ENCODE measurements at regions not wholly inside any gene's neighbourhood (a gene's known extent, or its start where the extent isn't known, plus 50 kb on each side); places are given as distances from the start of the nearest gene placed in this dataset.

- intact Hi-C loops (cut with DNase I; ENCODE audit: low total_unique reads) = no loop called here
- WGBS, 2 donors = 52 to 67% methylated on average over 1 of the region's 1 CpG
- no peak for TF ChIP-seq POLR2A (IDR thresholded peaks at IDR 0.05)
These were observed 187.3 kb upstream of the TLE4 start for GRCh38 chr9:79384501-79384900.

GRCh38 chr9:79387101-79387835, 184.5 kb upstream of the TLE4 start:
- intact Hi-C loops (cut with DNase I; ENCODE audit: low total_unique reads) = no loop called here
- TF ChIP-seq POLR2A (IDR thresholded peaks at IDR 0.05) = no peak
- TF ChIP-seq CTCF (IDR thresholded peaks at IDR 0.05) = no peak
- 52 to 65% methylated on average over 5 of the region's 5 CpGs for WGBS, 2 donors
- no peak for DNase-seq (ENCODE audit: low spot score in 2 of 2)
- H3K4me3 ChIP-seq (ENCODE audit: low read depth, poor library complexity, severe bottlenecking) = no peak overlapping the region

More at GRCh38 chr9:79384501-79384900, 187.3 kb upstream of the TLE4 start:
- no peak for DNase-seq (ENCODE audit: low spot score in 2 of 2)
- H3K4me3 ChIP-seq (ENCODE audit: low read depth, poor library complexity, severe bottlenecking) = no peak overlapping the region

GRCh38 chr9:79390077-79390698, 181.6 kb upstream of the TLE4 start:
- no peak for TF ChIP-seq CTCF (IDR thresholded peaks at IDR 0.05)
- no peak for TF ChIP-seq POLR2A (IDR thresholded peaks at IDR 0.05)
- no peak overlapping the region for H3K4me3 ChIP-seq (ENCODE audit: low read depth, poor library complexity, severe bottlenecking)
- WGBS, 2 donors = 79 to 84% methylated on average over 5 of the region's 5 CpGs
- intact Hi-C loops (cut with DNase I; ENCODE audit: low total_unique reads) = no loop called here
- DNase-seq (ENCODE audit: low spot score in 2 of 2) = no peak

GRCh38 chr9:79390781-79391770, 180.7 kb upstream of the TLE4 start:
- 93 to 95% methylated on average over 24 to 28 of the region's 28 CpGs for WGBS, 2 donors
- no peak for DNase-seq (ENCODE audit: low spot score in 2 of 2)
- no peak overlapping the region for H3K4me3 ChIP-seq (ENCODE audit: low read depth, poor library complexity, severe bottlenecking)
- TF ChIP-seq POLR2A (IDR thresholded peaks at IDR 0.05) = no peak
- TF ChIP-seq CTCF (IDR thresholded peaks at IDR 0.05) = no peak
- intact Hi-C loops (cut with DNase I; ENCODE audit: low total_unique reads) = no loop called here

- 40 to 52% methylated on average over 4 of the region's 4 CpGs for WGBS, 2 donors
- intact Hi-C loops (cut with DNase I; ENCODE audit: low total_unique reads) = no loop called here
- no peak overlapping the region for H3K4me3 ChIP-seq (ENCODE audit: low read depth, poor library complexity, severe bottlenecking)
- TF ChIP-seq POLR2A (IDR thresholded peaks at IDR 0.05) (no peak), CTCF (IDR thresholded peaks at IDR 0.05) (no peak)
- no peak for DNase-seq (ENCODE audit: low spot score in 2 of 2)
These were observed 176.5 kb upstream of the TLE4 start for GRCh38 chr9:79395228-79395627.

- H3K4me3 ChIP-seq (ENCODE audit: low read depth, poor library complexity, severe bottlenecking) = no peak overlapping the region
- intact Hi-C loops (cut with DNase I; ENCODE audit: low total_unique reads) = no loop called here
- no peak for DNase-seq (ENCODE audit: low spot score in 2 of 2)
- 22 to 25% methylated on average over 7 of the region's 7 CpGs for WGBS, 2 donors
- no peak for TF ChIP-seq POLR2A (IDR thresholded peaks at IDR 0.05)
These were observed 176.0 kb upstream of the TLE4 start for GRCh38 chr9:79395755-79396154.
